ENCODE measurements at regions not wholly inside any gene's neighbourhood (a gene's known extent, or its start where the extent isn't known, plus 50 kb on each side); places are given as distances from the start of the nearest gene placed in this dataset.

DNA sequence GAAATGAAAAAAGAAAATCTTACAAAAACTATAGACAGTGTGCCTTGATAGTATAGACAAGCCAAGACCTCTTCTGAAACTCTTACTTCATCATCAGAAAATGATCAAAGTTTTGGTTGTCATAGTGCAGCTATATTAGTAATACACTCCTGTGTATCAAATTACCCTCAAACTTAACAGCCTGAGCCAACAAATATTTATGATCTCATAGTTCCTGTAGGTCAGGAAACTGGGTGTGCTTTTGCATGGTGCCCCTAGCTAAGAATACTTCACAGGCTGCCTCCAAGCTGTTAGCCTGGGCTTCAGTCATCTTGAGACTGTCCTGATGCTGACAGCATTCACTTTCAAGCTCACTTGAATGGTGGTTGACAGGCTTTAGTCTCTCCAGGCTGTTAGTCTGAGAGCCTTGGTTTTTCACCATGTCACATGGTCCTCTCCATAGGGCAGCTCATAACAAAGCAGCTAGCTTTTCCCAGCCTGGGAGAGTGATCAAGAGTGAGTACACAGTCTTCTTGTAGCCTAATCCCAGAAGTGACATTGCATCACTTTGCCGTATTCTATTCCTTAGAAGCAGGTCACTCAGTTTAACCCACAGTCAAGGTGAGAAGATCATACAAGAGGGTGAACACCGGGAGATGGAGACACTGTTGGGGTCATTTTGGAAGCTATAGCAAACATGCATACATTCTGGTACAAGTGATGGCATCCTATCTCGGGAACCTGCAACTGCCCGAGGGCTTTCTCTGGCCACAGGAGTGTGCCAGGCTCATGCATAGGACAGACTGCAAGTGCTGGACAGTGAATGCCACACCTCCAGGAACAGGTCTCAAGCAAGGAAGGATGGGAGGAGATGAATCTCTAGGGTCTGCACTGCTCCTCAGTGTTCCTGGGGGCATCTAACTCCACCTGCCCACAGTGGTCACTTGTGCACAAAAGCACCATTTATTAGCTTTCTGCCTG, 173.4 kb upstream of the CADPS start:
- no peak for DNase-seq

GRCh38 chr3:63050548-63051177, 175.4 kb upstream of the CADPS start:
- DNase-seq = no peak

DNA sequence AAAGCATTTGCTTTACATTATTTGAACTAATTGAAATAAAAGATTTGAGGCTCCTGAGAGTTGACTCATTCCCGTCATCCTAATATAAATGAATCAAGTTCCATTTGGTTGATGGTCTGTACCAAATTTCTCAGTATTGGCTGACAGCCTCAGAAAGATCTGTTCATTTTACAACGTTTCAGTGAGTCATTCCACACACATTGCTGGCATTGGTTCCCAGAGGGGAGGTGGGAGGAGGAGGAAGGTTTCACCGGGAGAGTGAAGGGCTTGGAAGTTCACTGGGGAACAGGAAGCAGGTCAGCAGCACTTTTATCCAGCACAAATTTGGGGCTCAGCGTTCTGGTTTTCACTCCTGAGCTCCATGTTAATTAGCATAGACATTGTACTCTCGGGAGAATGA, 176.7 kb upstream of the CADPS start:
- no peak for DNase-seq

- no peak for DNase-seq
These were observed 181.7 kb upstream of the CADPS start for GRCh38 chr3:63056932-63057331.

DNA sequence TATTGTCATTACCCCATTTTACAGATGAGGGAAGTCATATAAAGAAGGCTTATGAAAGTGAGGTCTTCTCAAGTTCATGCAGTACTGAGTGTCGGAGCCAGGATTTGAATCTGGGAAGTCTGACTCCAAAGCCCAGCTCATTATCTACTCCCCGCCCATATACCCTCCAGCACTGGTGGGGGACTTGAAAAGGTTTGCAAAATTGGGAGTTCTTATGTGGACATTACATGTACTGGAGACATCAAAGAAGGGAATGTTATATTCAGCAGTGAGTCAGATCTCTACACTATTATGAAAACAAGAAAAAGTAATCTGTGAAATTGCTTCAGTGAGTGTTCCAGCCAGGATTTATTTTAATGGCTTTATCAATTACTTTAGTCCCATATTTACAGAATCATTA, 185.2 kb upstream of the CADPS start:
- no peak for DNase-seq

DNA sequence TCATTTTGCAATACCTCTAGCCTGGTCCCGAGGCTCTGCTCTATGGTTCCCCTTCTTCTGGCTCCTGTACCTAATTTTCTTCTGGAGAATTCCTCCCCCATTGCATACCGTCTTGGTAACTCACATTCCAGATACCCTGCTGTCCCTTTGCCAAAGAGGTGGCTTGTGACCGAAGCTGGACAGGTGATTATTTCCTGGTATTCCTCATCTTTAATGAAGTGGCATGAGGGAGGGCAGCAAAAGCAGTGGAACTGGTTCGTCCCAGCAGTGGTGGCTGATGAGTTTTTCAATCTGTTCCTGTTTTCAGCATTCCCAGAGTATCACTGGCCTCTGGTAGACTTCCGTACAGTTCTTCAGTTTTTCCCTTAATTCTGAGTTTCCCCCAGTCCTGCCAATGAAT, 186.2 kb upstream of the CADPS start:
- no peak for DNase-seq

- no peak for DNase-seq
These were observed 189.1 kb upstream of the CADPS start for GRCh38 chr3:63064209-63064755.

- peak; percentile 59 for DNase-seq
These were observed 192.9 kb upstream of the CADPS start for GRCh38 chr3:63067999-63068645.

DNA sequence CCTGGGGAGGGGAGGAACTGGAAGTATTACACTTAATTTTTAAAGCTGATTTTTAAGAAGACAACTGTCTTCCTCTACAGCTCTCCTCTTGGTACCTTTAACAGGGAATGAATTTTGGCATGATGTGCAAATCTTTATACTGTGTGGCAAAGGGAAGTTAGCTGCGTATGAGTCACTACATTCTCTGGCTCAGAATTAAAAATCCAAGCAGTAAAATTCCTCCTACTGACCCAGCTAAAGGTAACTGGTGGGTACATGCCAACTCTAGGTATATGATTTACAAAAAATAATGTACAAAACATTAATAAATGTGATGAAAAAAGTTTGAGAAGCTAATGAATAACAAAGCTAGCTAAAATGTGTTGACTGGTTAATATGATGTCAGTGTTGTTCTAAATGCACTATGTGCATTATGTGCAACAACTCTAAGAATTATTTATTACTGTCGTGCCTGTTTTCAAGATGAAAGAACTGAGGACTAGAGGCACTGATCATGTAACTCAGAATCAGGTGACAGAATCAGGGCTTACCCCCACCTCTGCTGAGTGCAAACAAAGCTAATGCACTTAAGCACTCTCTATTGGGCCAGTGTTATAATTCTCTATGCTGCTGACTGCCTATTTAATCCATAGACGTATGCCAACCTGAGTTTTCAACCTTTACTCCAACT, 194.7 kb upstream of the CADPS start:
- no peak for DNase-seq

DNA sequence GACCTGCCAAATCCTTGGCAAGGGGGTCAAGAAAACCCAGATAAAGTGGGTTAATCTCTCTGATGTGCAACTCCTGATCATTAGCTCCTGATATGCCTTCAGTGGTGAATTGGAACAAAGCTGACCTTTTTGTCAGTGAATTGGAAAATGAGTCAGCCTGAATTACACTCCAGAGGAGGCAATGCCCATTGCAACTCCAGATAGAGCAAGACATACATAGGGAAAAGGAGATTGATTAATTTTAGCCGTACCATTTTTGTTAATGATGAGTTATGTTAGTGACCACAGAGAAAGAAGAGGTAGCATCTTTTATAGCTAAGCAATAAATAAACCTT, 195.2 kb upstream of the CADPS start:
- no peak for DNase-seq

DNA sequence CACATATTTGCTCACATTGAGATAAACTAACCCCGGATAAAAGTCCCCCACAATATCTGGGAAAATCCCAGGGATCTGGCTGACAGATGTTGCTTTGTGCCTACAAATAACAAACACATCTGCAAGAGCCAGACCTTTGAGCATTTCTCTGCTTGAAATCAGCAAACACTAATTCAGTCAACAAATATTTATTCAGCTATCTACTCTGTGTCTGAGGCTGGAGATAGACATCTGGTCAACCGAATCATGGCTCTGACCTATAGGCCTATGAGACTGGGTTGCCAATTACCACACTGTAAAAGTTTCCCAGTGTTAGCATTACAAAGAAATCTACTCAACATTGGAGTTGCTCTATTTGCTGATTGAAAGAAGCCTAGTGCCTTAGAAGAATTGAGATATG, 201.1 kb upstream of the CADPS start:
- no peak for DNase-seq

GRCh38 chr3:63086190-63086589, 191.9 kb upstream of the SYNPR start:
- DNase-seq = no peak

DNA sequence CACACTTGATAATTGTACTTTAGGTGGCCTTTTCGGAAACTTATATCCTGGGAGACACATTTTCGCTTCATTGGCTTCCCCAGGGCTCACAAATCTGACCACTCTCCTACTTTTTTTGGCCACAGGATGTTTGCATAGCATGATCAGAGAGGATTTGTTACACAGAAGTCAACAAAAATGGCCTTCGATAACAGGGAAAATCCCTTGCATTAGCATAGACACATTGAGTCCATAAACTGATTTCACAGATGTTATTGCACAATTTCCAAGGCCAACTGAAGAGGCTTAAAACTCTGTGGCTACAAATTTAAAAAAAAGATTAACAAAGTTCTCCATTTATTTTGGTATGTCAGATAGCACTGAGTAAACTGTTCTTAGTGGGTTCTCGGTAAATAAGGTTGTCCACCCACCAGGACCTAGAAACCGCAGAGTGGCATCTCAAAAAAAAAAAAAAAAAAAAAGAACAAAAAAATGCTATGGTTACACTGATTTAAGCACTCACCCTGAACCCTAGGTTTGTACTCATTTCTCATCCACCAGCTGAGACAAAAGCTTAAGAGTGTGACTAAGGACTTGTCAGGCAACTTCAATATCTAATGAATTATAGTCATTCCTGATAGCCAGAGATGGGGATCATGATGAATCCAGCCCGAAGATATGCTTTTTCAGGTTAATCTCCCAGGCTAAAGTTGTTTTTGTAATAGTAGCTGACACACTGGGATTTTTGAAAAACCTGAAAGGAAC, 188.9 kb upstream of the SYNPR start:
- no peak for DNase-seq

DNA sequence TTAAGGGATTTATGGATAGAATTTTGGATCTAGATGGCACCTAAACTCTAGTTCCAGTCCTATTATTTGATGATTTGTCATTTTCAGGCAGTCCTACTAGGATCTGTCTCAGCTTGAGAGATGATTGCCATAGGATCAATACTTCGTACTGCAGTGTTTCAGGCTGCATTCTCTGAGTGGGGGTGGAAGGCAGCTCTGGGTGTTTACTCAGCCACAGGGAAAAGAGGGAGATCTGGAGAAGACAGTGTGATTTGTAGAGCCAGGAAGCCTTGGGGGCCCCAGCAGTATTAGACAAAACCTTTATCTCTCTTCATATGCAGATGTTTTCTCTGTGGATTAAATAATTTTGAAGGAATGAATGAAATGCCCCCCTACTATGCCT, 188.4 kb upstream of the SYNPR start:
- DNase-seq = no peak

DNA sequence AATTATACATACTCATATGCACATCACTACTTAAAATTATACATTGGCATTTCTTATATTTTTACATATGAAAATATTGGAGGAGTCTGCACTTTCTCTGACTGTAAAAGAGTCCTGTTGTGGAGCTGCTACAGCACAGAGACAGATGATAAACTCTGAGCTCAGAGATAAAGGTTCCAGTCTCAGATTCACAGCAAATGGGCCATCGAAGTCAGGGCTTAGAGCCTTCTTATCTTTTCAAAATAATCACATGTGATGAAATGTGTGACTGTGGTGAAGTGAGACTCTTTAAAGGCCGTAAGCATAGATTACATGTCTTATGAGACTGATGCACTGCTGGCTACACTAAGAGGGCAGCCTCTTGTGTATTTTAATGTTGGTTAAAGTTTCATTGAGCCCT, 187.5 kb upstream of the SYNPR start:
- peak; percentile 13 for DNase-seq

GRCh38 chr3:63092515-63092914, 185.6 kb upstream of the SYNPR start:
- DNase-seq = no peak

GRCh38 chr3:63094642-63095408, 183.3 kb upstream of the SYNPR start:
- DNase-seq = no peak

DNA sequence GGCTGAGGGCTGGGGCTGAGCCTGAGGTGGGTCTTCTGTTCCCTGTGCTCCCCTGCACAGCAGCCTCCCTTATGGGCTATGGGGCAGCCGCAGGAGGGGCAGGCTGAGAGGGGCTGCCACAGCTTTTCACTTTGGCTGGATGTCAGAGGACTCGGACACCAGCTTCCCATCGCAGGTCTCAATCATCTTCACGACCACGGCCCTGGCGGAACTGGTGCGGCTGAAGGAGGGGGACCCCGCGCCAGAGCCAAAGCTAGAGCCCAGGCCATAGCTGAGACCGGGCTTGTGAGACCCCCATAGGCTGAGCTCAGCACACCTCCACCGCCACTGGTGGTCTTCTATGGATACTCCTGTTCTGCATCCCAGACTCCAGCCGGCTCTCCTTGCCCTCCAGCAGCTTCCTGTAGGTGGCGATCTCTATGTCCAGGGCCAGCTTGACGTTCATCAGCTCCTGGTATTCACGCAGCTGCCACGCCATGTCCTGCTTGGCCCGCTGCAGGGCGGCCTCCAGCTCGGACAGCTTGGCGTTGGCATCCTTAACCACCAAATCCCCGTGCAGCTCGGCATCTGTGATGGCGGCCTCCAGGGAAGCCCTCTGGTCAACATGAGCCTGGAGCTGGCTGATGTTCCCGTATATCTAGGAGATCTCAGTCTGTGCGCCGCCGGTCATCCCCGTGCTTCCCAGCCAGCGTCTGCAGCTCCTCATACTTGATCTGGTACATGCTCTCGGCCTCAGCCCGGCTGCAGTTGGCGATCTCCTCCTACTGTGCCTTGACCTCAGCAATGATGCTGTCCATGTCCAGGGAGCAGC, 181.7 kb upstream of the SYNPR start:
- no peak for DNase-seq

DNA sequence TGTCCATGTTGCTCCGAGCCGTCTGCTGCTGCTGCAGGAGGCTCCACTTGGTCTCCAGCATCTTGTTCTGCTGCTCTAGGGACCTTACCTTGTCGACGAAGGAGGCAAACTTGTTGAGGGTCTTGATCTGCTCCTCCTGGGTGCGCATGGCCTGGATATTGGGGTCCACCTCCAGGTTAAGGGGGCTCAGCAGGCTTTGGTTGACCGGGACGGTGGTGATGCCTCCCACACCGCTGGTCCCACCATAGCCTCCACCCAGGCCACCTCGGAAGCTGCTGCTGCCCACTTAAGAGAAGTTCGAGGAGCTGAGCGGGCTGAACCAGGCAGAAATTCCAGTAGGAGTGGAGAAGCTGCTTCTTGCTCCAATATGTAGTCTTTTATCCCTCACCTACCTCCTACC, 180.7 kb upstream of the SYNPR start:
- DNase-seq = no peak

GRCh38 chr3:63116922-63117321, 161.2 kb upstream of the SYNPR start:
- no peak for DNase-seq

DNA sequence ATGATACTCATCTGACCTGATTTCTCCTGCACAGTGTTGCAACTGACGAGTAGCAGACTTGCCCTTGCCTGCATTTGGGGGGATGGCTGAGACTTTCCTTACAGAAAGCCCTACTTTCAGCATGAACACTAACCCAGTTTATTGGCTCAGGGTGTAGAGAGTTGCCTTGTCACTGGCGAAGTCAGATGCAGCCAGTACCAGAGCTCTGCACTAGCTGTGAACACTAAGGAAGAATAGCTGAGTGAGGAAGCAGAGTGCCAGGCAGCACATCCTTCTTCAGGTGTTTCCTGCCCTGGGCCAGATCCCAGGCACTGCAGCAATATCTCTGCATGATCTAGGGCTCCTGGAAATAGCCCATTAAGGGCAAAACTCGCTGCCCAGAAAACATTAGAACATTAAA, 154.0 kb upstream of the SYNPR start:
- no peak for DNase-seq
